Trophoblast cell (in vitro differentiated cells and primary cell): ENCODE measurements at regions not wholly inside any gene's neighbourhood (a gene's known extent, or its start where the extent isn't known, plus 50 kb on each side); places are given as distances from the start of the nearest gene placed in this dataset.

Experiments used
- DNase-seq, 2 donors: peaks; one replicate each; pipeline ENCODE4 v3.0.0-alpha.2; 2016
- H2AFZ ChIP-seq: 2 replicates; pipeline ENCODE4 v1.6.1; 2013; ENCODE audit warnings: low read length, moderate library complexity, mild to moderate bottlenecking; ENCODE audit not compliant: insufficient read depth, poor library complexity
- H2AK5ac ChIP-seq: 2 replicates; pipeline ENCODE4 v1.6.1; 2013; ENCODE audit warnings: mild to moderate bottlenecking, low read length
- H2BK120ac ChIP-seq: 2 replicates; pipeline ENCODE4 v1.6.1; 2013; ENCODE audit warnings: low read length, mild to moderate bottlenecking, moderate library complexity; ENCODE audit not compliant: insufficient read depth, poor library complexity
- H2BK12ac ChIP-seq: 2 replicates; pipeline ENCODE4 v1.6.1; 2013; ENCODE audit warnings: mild to moderate bottlenecking, low read length, moderate library complexity
- H2BK5ac ChIP-seq: 2 replicates; pipeline ENCODE4 v1.6.1; 2013; ENCODE audit warnings: low read length, low read depth, moderate library complexity, mild to moderate bottlenecking; ENCODE audit not compliant: poor library complexity
- H3K14ac ChIP-seq: 2 replicates; pipeline ENCODE4 v1.6.1; 2013; ENCODE audit warnings: mild to moderate bottlenecking, low read length
- H3K18ac ChIP-seq: 2 replicates; pipeline ENCODE4 v1.6.1; 2013; ENCODE audit warnings: mild to moderate bottlenecking, low read length
- H3K23ac ChIP-seq: 2 replicates; pipeline ENCODE4 v1.6.1; 2013; ENCODE audit warnings: low read length
- H3K27ac ChIP-seq: 2 replicates; pipeline ENCODE4 v1.5.1; 2013; ENCODE audit warnings: low read depth, mild to moderate bottlenecking, inconsistent platforms, low read length, moderate library complexity
- H3K27me3 ChIP-seq: 2 replicates; pipeline ENCODE4 v1.6.1; 2013; ENCODE audit warnings: inconsistent platforms, mild to moderate bottlenecking, low read length, moderate library complexity; ENCODE audit not compliant: insufficient read depth
- H3K36me3 ChIP-seq, 2 experiments: 1 replicate in 1 of 2; 2 replicates in 1 of 2; pipeline ENCODE4 v1.6.1; 2013; ENCODE audit warnings: low read length in 2 of 2, mild to moderate bottlenecking in 2 of 2, moderate library complexity in 1 of 2; ENCODE audit not compliant: insufficient read depth in 2 of 2, control insufficient read depth in 1 of 2
- H3K4ac ChIP-seq: 2 replicates; pipeline ENCODE4 v1.6.1; 2013; ENCODE audit warnings: low read depth, mild to moderate bottlenecking, low read length, moderate library complexity
- H3K4me1 ChIP-seq, 2 experiments: 1 replicate in 1 of 2; 2 replicates in 1 of 2; pipeline ENCODE4 v1.6.1; 2013; ENCODE audit warnings: low read length in 2 of 2, mild to moderate bottlenecking in 2 of 2, moderate library complexity in 1 of 2; ENCODE audit not compliant: insufficient read depth in 2 of 2, control insufficient read depth in 1 of 2
- H3K4me2 ChIP-seq: 2 replicates; pipeline ENCODE4 v1.6.1; 2013; ENCODE audit warnings: inconsistent platforms, mild to moderate bottlenecking, low read length, moderate library complexity
- H3K4me3 ChIP-seq: 2 replicates; pipeline ENCODE4 v1.5.1; 2013; ENCODE audit warnings: mild to moderate bottlenecking, low read depth, low read length, inconsistent platforms
- H3K79me1 ChIP-seq: one replicate; pipeline ENCODE4 v1.6.1; 2013; ENCODE audit warnings: low read length
- H3K79me2 ChIP-seq: 2 replicates; pipeline ENCODE4 v1.6.1; 2013; ENCODE audit warnings: low read length, mild to moderate bottlenecking; ENCODE audit not compliant: control insufficient read depth, insufficient read depth, poor library complexity
- H3K9ac ChIP-seq: 2 replicates; pipeline ENCODE4 v1.6.1; 2013; ENCODE audit warnings: mild to moderate bottlenecking, low read length
- H3K9me3 ChIP-seq: 2 replicates; pipeline ENCODE4 v1.6.1; 2013; ENCODE audit warnings: low read depth, mild to moderate bottlenecking, control low read depth, inconsistent platforms, low read length; ENCODE audit not compliant: insufficient read depth
- H4K12ac ChIP-seq: 2 replicates; pipeline ENCODE4 v1.6.1; 2013; ENCODE audit warnings: low read depth, mild to moderate bottlenecking, low read length, moderate library complexity
- H4K8ac ChIP-seq: 2 replicates; pipeline ENCODE4 v1.6.1; 2013; ENCODE audit warnings: low read depth, mild to moderate bottlenecking, low read length, moderate library complexity
- H4K91ac ChIP-seq: one replicate; pipeline ENCODE4 v1.6.1; 2013; ENCODE audit warnings: low read depth, mild to moderate bottlenecking, low read length, moderate library complexity
- WGBS: extraction: QIAGEN DNeasy Blood & Tissue Kit; methylation state at CpG from one replicate; pipeline ENCODE4 v1.1.7; 2013; ENCODE audit warnings: missing lambda C conversion rate; ENCODE audit not compliant: insufficient read length, insufficient coverage; ENCODE audit errors: extremely low coverage; 5-methylcytosine and 5-hydroxymethylcytosine counted together

GRCh38 chr2:34998741-34999140 lies 1356.8 kb upstream of the CRIM1 start:
- Histone ChIP-seq H2AK5ac (no peak overlapping the region), H4K12ac (no peak overlapping the region), H3K18ac (no peak overlapping the region), H3K4me1 (no peaks in the 10 kb centered on the region), H3K9me3 (no peaks in the 10 kb centered on the region), H3K9ac (no peak overlapping the region), H2AFZ (no peak overlapping the region), H2BK120ac (no peak overlapping the region), H2BK12ac (no peak overlapping the region), H3K4me2 (no peak overlapping the region), H3K79me1 (no peaks in the 10 kb centered on the region), H3K4me3 (no peak overlapping the region), H4K91ac (no peak overlapping the region), H3K14ac (no peak overlapping the region), H3K27me3 (no peaks in the 10 kb centered on the region), H3K79me2 (no peaks in the 10 kb centered on the region), H2BK5ac (no peak overlapping the region), H4K8ac (no peak overlapping the region), H3K23ac (no peak overlapping the region), H3K36me3 (no peaks in the 10 kb centered on the region), H3K4ac (no peak overlapping the region), H3K27ac (no peak overlapping the region)
- no CpG with 5 or more reads among the region's 5 CpGs for WGBS
- DNase-seq: no peak

- Histone ChIP-seq H3K14ac (no peak overlapping the region), H2BK120ac (no peak overlapping the region), H3K4me3 (no peak overlapping the region), H4K8ac (no peak overlapping the region), H3K4me1 (no peaks in the 10 kb centered on the region), H2AFZ (no peak overlapping the region), H4K12ac (no peak overlapping the region), H3K9ac (no peak overlapping the region), H3K27me3 (no peaks in the 10 kb centered on the region), H3K18ac (no peak overlapping the region), H3K79me2 (no peaks in the 10 kb centered on the region), H3K9me3 (no peaks in the 10 kb centered on the region), H3K36me3 (no peaks in the 10 kb centered on the region), H2BK12ac (no peak overlapping the region), H2BK5ac (no peak overlapping the region), H3K79me1 (no peaks in the 10 kb centered on the region), H3K4ac (no peak overlapping the region), H3K27ac (no peak overlapping the region), H3K4me2 (no peak overlapping the region), H3K23ac (no peak overlapping the region), H2AK5ac (no peak overlapping the region), H4K91ac (no peak overlapping the region)
- WGBS: no CpG with 5 or more reads among the region's 6 CpGs
- DNase-seq: no peak
Observed at GRCh38 chr2:34997779-34998178, 1357.8 kb upstream of the CRIM1 start.

- Histone ChIP-seq H3K23ac (no peak overlapping the region), H2AFZ (no peak overlapping the region), H2AK5ac (no peak overlapping the region), H2BK5ac (no peak overlapping the region), H3K9ac (no peak overlapping the region), H3K4me1 (no peaks in the 10 kb centered on the region), H3K4ac (no peak overlapping the region), H4K12ac (no peak overlapping the region), H3K14ac (no peak overlapping the region), H3K79me1 (no peaks in the 10 kb centered on the region), H3K4me3 (no peak overlapping the region), H2BK12ac (no peak overlapping the region), H3K27ac (no peak overlapping the region), H4K91ac (no peak overlapping the region), H2BK120ac (no peak overlapping the region), H3K27me3 (no peaks in the 10 kb centered on the region), H3K9me3 (no peaks in the 10 kb centered on the region), H3K79me2 (no peaks in the 10 kb centered on the region), H3K18ac (no peak overlapping the region), H3K4me2 (no peak overlapping the region), H4K8ac (no peak overlapping the region), H3K36me3 (no peaks in the 10 kb centered on the region)
- no peak for DNase-seq
- WGBS: no CpG with 5 or more reads among the region's 2 CpGs
Observed at GRCh38 chr2:34995196-34995595, 1360.4 kb upstream of the CRIM1 start.

- Histone ChIP-seq H3K14ac (no peak overlapping the region), H4K12ac (no peak overlapping the region), H3K79me2 (no peaks in the 10 kb centered on the region), H3K4me2 (no peak overlapping the region), H3K4me3 (no peak overlapping the region), H3K4ac (no peak overlapping the region), H4K8ac (no peak overlapping the region), H2AFZ (no peak overlapping the region), H3K18ac (no peak overlapping the region), H3K27me3 (no peaks in the 10 kb centered on the region), H3K23ac (no peak overlapping the region), H2BK120ac (no peak overlapping the region), H2BK5ac (no peak overlapping the region), H3K36me3 (no peaks in the 10 kb centered on the region), H3K9me3 (no peaks in the 10 kb centered on the region), H3K4me1 (no peaks in the 10 kb centered on the region), H3K9ac (no peak overlapping the region), H4K91ac (no peak overlapping the region), H3K27ac (no peak overlapping the region), H3K79me1 (no peaks in the 10 kb centered on the region), H2BK12ac (no peak overlapping the region), H2AK5ac (no peak overlapping the region)
- WGBS: no CpG with 5 or more reads among the region's 24 CpGs
- no peak for DNase-seq
Observed at GRCh38 chr2:34991508-34992274, 1363.9 kb upstream of the CRIM1 start.
